ENCODE measurements at regions not wholly inside any gene's neighbourhood (a gene's known extent, or its start where the extent isn't known, plus 50 kb on each side); places are given as distances from the start of the nearest gene placed in this dataset.

- TF ChIP-seq ZNF114 (CRISPR knock-in tag; IDR thresholded peaks at IDR 0.05) (no peak), CREB1 (CRISPR knock-in tag; IDR thresholded peaks at IDR 0.05; ENCODE audit: low read depth) (no peak), CTCF (conservative IDR thresholded peaks at IDR 0.05; ENCODE audit: low read depth in 2 of 2) (no peak), REST (IDR thresholded peaks at IDR 0.05; ENCODE audit: unreplicated experiment) (no peak)
Observed at GRCh38 chr6:155959898-155960495, 504.4 kb upstream of the NOX3 start (continued).

GRCh38 chr6:155958550-155958949 is 502.9 kb upstream of the NOX3 start:
- ATAC-seq, result no peak
- TF ChIP-seq ZNF114 (CRISPR knock-in tag; IDR thresholded peaks at IDR 0.05), result no peak
- TF ChIP-seq POLR2AphosphoS5 (IDR thresholded peaks at IDR 0.05; ENCODE audit: low read depth), result no peak
- no peak for TF ChIP-seq CTCF (conservative IDR thresholded peaks at IDR 0.05; ENCODE audit: low read depth in 2 of 2)
- no peak for TF ChIP-seq ZNF462 (CRISPR knock-in tag; IDR thresholded peaks at IDR 0.05)
- TF ChIP-seq ZNF331 (CRISPR knock-in tag; IDR thresholded peaks at IDR 0.05; ENCODE audit: low read depth), result no peak
- no peak for TF ChIP-seq CREB1 (CRISPR knock-in tag; IDR thresholded peaks at IDR 0.05; ENCODE audit: low read depth)
- TF ChIP-seq STAT1 (IDR thresholded peaks at IDR 0.05; ENCODE audit: unreplicated experiment), result no peak

More at GRCh38 chr6:155958550-155958949, 502.9 kb upstream of the NOX3 start:
- no peaks in the 10 kb centered on the region for H3K79me2 ChIP-seq (replicated peaks; ENCODE audit: insufficient read depth)
- H3K27me3 ChIP-seq (ENCODE audit: insufficient read depth), result no peaks in the 10 kb centered on the region
- no peak overlapping the region for H3K4me2 ChIP-seq
- H3F3A ChIP-seq (replicated peaks; ENCODE audit: low read depth), result 0 out of 2 replicates have a peak, but pooled peaks cover 2% of the 10 kb centered on the region
- no peaks in the 10 kb centered on the region for H3K36me3 ChIP-seq (ENCODE audit: insufficient read depth)
- H3K4me3 Mint-ChIP-seq, result no peak overlapping the region
- peaks cover 23% of the 10 kb centered on the region for H3K4me1 ChIP-seq (ENCODE audit: insufficient read depth)
- H3K9me2 ChIP-seq (ENCODE audit: insufficient read depth), result peaks cover 20% of the 10 kb centered on the region; the same call in 1 of the 2 replicates
- no peak overlapping the region for H3K27ac ChIP-seq (ENCODE audit: low read depth)
- H3K27ac Mint-ChIP-seq, result no peak overlapping the region
- H3K36me3 Mint-ChIP-seq (ENCODE audit: low read depth), result peaks cover 11% of the 10 kb centered on the region
- no peak overlapping the region for H2AFZ ChIP-seq
- H3K9me3 Mint-ChIP-seq, result peaks cover under 1% of the 10 kb centered on the region
- peaks cover 31% of the 10 kb centered on the region for H3K4me1 Mint-ChIP-seq
- H3K27me3 Mint-ChIP-seq (ENCODE audit: insufficient read depth, low read depth, poor library complexity), result peaks cover 7% of the 10 kb centered on the region
- no peak overlapping the region for H3K4me3 ChIP-seq
- no peak for DNase-seq (ENCODE audit: low spot score)
- no peaks in the 10 kb centered on the region for H4K20me1 ChIP-seq (replicated peaks; ENCODE audit: insufficient read depth)

Data from GM23338 (cell line).